22Rv1 (cell line): ENCODE measurements at regions not wholly inside any gene's neighbourhood (a gene's known extent, or its start where the extent isn't known, plus 50 kb on each side); places are given as distances from the start of the nearest gene placed in this dataset.

Experiments used
- H3K27ac ChIP-seq: fragments of 450-650 bp; 2 replicates; pipeline ENCODE4 v1.5.1; 2017
- CTCF ChIP-seq: fragments of 450-650 bp; IDR thresholded peaks from 2 replicates; pipeline ENCODE4 v1.5.1; 2017; ENCODE audit warnings: mild to moderate bottlenecking
- ZFX ChIP-seq: fragments of 450-650 bp; IDR thresholded peaks from 2 replicates; pipeline ENCODE4 v1.6.1; 2017; ENCODE audit warnings: antibody characterized with exemption, borderline replicate concordance

GRCh38 chr13:40063278-40063698 is 407.8 kb downstream of the COG6 start:
- no peak overlapping the region for H3K27ac ChIP-seq

DNA sequence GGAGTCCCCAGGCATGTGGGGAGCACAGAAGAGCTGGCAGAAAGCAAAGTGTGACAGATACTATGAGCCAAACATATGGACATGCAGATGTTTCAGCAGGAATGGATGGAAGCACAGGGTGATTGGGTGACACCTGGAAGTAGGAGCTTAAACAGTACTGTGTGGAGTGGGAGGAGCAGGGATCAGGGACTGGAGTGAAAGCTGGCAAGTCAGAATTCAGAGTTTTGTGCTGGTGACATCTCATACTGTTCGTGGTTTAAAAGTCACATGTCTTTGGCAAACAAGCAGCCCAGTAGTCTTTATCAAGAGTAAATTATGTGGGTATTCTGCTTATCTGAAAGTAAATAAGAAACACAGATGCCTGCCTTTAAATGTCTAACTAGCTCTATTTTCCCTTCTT is 408.2 kb downstream of the COG6 start:
- H3K27ac ChIP-seq = no peak overlapping the region
- TF ChIP-seq ZFX (no peak), CTCF (no peak)

More at GRCh38 chr13:40063278-40063698, 407.8 kb downstream of the COG6 start:
- no peak for TF ChIP-seq ZFX
- TF ChIP-seq CTCF = no peak

- TF ChIP-seq CTCF = no peak
- no peak overlapping the region for H3K27ac ChIP-seq
These were observed 409.0 kb downstream of the COG6 start for GRCh38 chr13:40064154-40065097.

- TF ChIP-seq CTCF = peak; percentile 86
- no peak for TF ChIP-seq ZFX
- no peak overlapping the region for H3K27ac ChIP-seq
These were observed 413.9 kb downstream of the COG6 start for GRCh38 chr13:40069173-40070044.

DNA sequence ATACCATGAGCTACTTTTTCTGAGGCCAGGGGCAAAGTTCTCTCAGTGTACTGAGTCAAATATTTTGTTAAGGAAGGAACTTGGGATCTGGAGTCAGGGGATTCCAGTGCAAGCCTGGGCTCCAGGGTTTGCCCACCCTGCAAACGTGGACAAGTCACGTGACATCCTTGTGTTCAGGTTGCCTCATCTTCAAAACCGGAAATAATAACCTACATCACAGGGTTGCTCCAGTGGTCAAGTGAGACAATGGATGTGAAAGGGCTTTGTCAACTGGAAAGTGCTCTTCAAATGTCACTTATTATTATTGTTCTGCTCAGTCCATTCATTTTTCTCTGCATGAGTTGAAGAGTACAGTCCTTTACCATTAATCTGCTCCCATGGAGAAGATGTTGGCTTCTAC is 414.9 kb downstream of the COG6 start:
- no peak for TF ChIP-seq ZFX
- no peak for TF ChIP-seq CTCF
- H3K27ac ChIP-seq = no peak overlapping the region

DNA sequence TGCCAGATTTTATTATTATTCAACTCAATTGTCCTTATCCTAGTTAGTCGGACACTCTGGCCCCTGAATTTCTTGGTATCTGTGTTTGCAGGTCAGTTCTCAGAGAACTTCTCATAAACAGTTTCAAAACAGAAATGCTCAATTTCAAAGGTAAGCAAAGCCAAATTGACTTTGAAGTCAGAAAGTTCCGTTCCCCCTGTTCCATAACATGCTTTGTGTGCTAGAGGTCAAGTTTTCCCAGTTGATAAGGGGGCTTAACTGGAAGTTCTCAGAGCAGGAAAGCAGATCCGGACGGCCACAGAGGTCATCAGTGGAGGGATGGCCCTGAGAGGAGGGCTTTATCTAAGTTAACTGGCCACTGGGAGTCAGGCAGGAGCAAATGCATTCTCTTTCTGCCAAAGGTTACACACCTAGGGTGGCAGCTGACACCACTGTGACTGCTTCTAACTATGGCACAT is 417.2 kb downstream of the COG6 start:
- H3K27ac ChIP-seq = no peak overlapping the region
- no peak for TF ChIP-seq ZFX
- no peak for TF ChIP-seq CTCF

GRCh38 chr13:40074338-40074737 is 418.9 kb downstream of the COG6 start:
- H3K27ac ChIP-seq = no peak overlapping the region
- TF ChIP-seq CTCF (no peak), ZFX (no peak)
